ENCODE measurements at regions not wholly inside any gene's neighbourhood (a gene's known extent, or its start where the extent isn't known, plus 50 kb on each side); places are given as distances from the start of the nearest gene placed in this dataset.

- TF ChIP-seq POLR2AphosphoS5 (IDR thresholded peaks at IDR 0.05; ENCODE audit: low read depth, low read length) (no peak), TAF1 (IDR thresholded peaks at IDR 0.05; ENCODE audit: borderline replicate concordance, insufficient read depth, low read length) (no peak), REST (IDR thresholded peaks at IDR 0.05; ENCODE audit: insufficient read depth in 1 of 2, low read depth in 2 of 2, low read length in 2 of 2) (peak; percentile 91 to 98), SIN3A (IDR thresholded peaks at IDR 0.05; ENCODE audit: borderline replicate concordance, insufficient read depth, low read length) (no peak), FOXP2 (optimal IDR thresholded peaks at IDR 0.05; ENCODE audit: borderline replicate concordance, extremely low read depth, extremely low read length, insufficient read depth) (no peak)
Observed at GRCh38 chr9:118059484-118060278, 355.5 kb downstream of the TLR4 start.
